DND-41 (cell line): ENCODE measurements at regions not wholly inside any gene's neighbourhood (a gene's known extent, or its start where the extent isn't known, plus 50 kb on each side); places are given as distances from the start of the nearest gene placed in this dataset.

Source experiments
- ATAC-seq: fragments of 200-7000 bp; cut with Tn5 transposase; 3 replicates; pipeline ENCODE4 v1.9.1; 2021; ENCODE audit warnings: low read depth; ENCODE audit not compliant: insufficient read depth
- DNase-seq: peaks from one replicate; pipeline ENCODE4 v3.0.0-alpha.2; 2020
- H2AFZ ChIP-seq: 2 replicates; pipeline ENCODE4 v1.6.0; 2012; ENCODE audit warnings: low read depth, low read length
- H3K27ac ChIP-seq: 2 replicates; pipeline ENCODE4 v1.5.1; 2012; ENCODE audit warnings: low read length, inconsistent platforms
- H3K27me3 ChIP-seq: fragments of 200-600 bp; sonication (generic); 2 replicates; pipeline ENCODE4 v1.6.0; 2012; ENCODE audit warnings: low read length, mild to moderate bottlenecking, inconsistent platforms; ENCODE audit not compliant: insufficient read depth, poor library complexity
- H3K36me3 ChIP-seq: 2 replicates; pipeline ENCODE4 v1.5.1; 2012; ENCODE audit warnings: low read length, inconsistent platforms; ENCODE audit not compliant: insufficient read depth
- H3K4me1 ChIP-seq: 2 replicates; pipeline ENCODE4 v1.5.1; 2012; ENCODE audit warnings: mild to moderate bottlenecking, low read length; ENCODE audit not compliant: insufficient read depth
- H3K4me2 ChIP-seq: 2 replicates; pipeline ENCODE4 v1.6.0; 2012; ENCODE audit warnings: mild to moderate bottlenecking, moderate library complexity, low read length, inconsistent platforms; ENCODE audit not compliant: insufficient read depth
- H3K4me3 ChIP-seq, 2 experiments: fragments of 200-600 bp in 1 of 2; shearing (Covaris generic) in 1 of 2; 2 replicates each; pipeline ENCODE4 v1.5.1; 2012 to 2016; ENCODE audit warnings: inconsistent platforms in 2 of 2, low read length in 2 of 2, mild to moderate bottlenecking in 2 of 2, low read depth in 1 of 2, moderate library complexity in 1 of 2
- H3K79me2 ChIP-seq: 2 replicates; pipeline ENCODE4 v1.6.0; 2012; ENCODE audit warnings: low read length, inconsistent platforms; ENCODE audit not compliant: insufficient read depth
- H3K9ac ChIP-seq: 2 replicates; pipeline ENCODE4 v1.6.0; 2012; ENCODE audit warnings: low read depth, mild to moderate bottlenecking, inconsistent platforms, low read length, moderate library complexity
- H3K9me3 ChIP-seq: 2 replicates; pipeline ENCODE4 v1.5.1; 2012; ENCODE audit warnings: low read length, moderate library complexity, mild to moderate bottlenecking, inconsistent platforms; ENCODE audit not compliant: insufficient read depth, severe bottlenecking
- H4K20me1 ChIP-seq: 2 replicates; pipeline ENCODE4 v1.6.0; 2012; ENCODE audit warnings: low read length; ENCODE audit not compliant: insufficient read depth
- EZH2 ChIP-seq: IDR thresholded peaks from 3 replicates; pipeline ENCODE4 v1.6.1; 2012; ENCODE audit warnings: borderline replicate concordance, low read depth, mild to moderate bottlenecking, moderate library complexity, low read length, inconsistent platforms; ENCODE audit not compliant: severe bottlenecking
- TF ChIP-seq, protein P1 (sequence below): IDR thresholded peaks from 2 replicates; pipeline ENCODE4 v1.5.1; 2012; ENCODE audit warnings: borderline replicate concordance, low read length, moderate library complexity, mild to moderate bottlenecking; ENCODE audit not compliant: poor library complexity, severe bottlenecking; ENCODE audit errors: extremely low read depth

DNA sequence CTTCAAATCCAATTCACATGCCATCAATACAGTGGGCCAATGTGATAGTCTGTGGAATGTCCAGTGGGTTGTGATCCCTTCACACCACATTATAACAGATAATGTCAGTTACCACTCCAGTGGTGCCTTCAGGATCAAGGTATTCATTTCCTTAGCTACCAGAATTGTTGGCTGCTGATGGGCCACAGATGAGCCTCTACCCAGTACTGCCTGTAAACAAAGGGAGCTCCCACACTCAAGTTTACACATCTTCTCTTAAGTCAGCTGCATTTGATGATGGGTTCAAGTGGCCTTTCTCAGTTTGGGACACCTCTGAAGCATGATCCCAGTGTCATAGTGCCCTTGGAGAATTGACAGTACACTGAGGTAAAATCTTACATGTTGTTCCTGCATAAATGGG, 477.0 kb upstream of the CD180 start:
- no peaks in the 10 kb centered on the region for H4K20me1 ChIP-seq
- no peak overlapping the region for H3K27ac ChIP-seq
- DNase-seq (no peak), ATAC-seq (no peak)
- H2AFZ ChIP-seq = no peak overlapping the region
- H3K36me3 ChIP-seq = no peaks in the 10 kb centered on the region
- no peak overlapping the region for H3K9ac ChIP-seq
- H3K4me3 ChIP-seq = no peak overlapping the region
- H3K9me3 ChIP-seq = peaks cover 4% of the 10 kb centered on the region
- no peaks in the 10 kb centered on the region for H3K79me2 ChIP-seq
- H3K4me1 ChIP-seq = no peaks in the 10 kb centered on the region
- no peak overlapping the region for H3K4me2 ChIP-seq
- no peaks in the 10 kb centered on the region for H3K27me3 ChIP-seq
- TF ChIP-seq, protein P1, sequence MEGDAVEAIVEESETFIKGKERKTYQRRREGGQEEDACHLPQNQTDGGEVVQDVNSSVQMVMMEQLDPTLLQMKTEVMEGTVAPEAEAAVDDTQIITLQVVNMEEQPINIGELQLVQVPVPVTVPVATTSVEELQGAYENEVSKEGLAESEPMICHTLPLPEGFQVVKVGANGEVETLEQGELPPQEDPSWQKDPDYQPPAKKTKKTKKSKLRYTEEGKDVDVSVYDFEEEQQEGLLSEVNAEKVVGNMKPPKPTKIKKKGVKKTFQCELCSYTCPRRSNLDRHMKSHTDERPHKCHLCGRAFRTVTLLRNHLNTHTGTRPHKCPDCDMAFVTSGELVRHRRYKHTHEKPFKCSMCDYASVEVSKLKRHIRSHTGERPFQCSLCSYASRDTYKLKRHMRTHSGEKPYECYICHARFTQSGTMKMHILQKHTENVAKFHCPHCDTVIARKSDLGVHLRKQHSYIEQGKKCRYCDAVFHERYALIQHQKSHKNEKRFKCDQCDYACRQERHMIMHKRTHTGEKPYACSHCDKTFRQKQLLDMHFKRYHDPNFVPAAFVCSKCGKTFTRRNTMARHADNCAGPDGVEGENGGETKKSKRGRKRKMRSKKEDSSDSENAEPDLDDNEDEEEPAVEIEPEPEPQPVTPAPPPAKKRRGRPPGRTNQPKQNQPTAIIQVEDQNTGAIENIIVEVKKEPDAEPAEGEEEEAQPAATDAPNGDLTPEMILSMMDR = no peak
- TF ChIP-seq EZH2 = no peak

GRCh38 chr5:67673180-67673579, 476.6 kb upstream of the CD180 start:
- Histone ChIP-seq H3K27me3 (no peaks in the 10 kb centered on the region), H3K4me1 (no peaks in the 10 kb centered on the region), H3K79me2 (no peaks in the 10 kb centered on the region), H3K9ac (no peak overlapping the region), H2AFZ (no peak overlapping the region), H3K4me2 (no peak overlapping the region), H4K20me1 (no peaks in the 10 kb centered on the region), H3K36me3 (no peaks in the 10 kb centered on the region), H3K9me3 (peaks cover 4% of the 10 kb centered on the region), H3K4me3 (no peak overlapping the region), H3K27ac (no peak overlapping the region)
- DNase-seq (no peak), ATAC-seq (no peak)
- no peak for TF ChIP-seq EZH2
- TF ChIP-seq, protein P1 = no peak

DNA sequence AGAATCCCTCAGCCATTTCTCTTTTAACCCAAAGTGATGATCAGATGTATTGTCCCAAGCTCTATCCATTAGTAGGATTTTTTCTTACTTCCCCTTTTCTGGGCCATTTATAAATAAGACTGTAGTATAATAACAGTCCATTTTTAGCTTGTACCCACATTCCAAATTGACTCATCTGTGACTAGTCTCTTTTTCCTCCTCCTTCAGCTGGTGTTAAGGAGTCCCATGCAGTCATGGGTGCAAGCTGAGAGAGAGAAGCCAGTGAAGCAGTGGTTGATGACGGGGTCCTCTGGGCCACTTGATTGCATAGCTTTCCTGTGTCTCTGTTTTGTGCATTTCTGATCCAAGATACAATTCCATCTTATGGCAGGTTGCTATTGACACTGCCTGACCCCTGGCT, 476.0 kb upstream of the CD180 start:
- Histone ChIP-seq H3K27me3 (no peaks in the 10 kb centered on the region), H3K79me2 (no peaks in the 10 kb centered on the region), H3K9me3 (peaks cover 6% of the 10 kb centered on the region), H3K4me1 (no peaks in the 10 kb centered on the region), H3K9ac (no peak overlapping the region), H3K4me2 (no peak overlapping the region), H2AFZ (no peak overlapping the region; the same call in 1 of the 2 replicates), H3K36me3 (no peaks in the 10 kb centered on the region), H4K20me1 (no peaks in the 10 kb centered on the region), H3K27ac (no peak overlapping the region), H3K4me3 (no peak overlapping the region)
- TF ChIP-seq, protein P1 = no peak
- no peak for TF ChIP-seq EZH2
- no peak for DNase-seq
- ATAC-seq = no peak

DNA sequence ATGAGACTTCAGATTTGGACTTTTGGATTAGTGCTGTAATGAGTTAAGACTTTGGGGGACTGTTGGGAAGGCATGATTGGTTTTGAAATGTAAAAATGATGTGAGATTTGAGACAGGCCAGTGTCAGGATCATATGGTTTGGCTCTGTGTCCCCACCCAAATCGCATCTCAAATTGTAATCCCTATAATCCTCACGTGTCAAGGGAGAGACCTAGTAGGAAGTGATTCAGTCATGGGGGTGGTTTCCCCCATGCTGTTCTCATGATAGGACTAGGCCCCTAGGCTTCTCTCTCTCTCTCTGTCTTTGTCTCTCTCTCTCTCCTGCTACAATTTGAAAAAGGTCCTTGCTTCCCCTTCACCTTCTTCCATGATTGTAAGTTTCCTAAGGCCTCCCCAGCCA, 473.3 kb upstream of the CD180 start:
- ATAC-seq = no peak
- no peaks in the 10 kb centered on the region for H3K36me3 ChIP-seq

More for the DNA sequence above, 473.3 kb upstream of the CD180 start:
- no peaks in the 10 kb centered on the region for H3K4me1 ChIP-seq
- no peak overlapping the region for H2AFZ ChIP-seq
- H3K4me2 ChIP-seq = no peak overlapping the region
- no peak overlapping the region for H3K9ac ChIP-seq
- no peaks in the 10 kb centered on the region for H3K27me3 ChIP-seq
- no peak for DNase-seq
- TF ChIP-seq, protein P1 = no peak
- no peak for TF ChIP-seq EZH2
- peaks cover 17% of the 10 kb centered on the region for H3K9me3 ChIP-seq
- H4K20me1 ChIP-seq = no peaks in the 10 kb centered on the region
- H3K4me3 ChIP-seq = no peak overlapping the region
- H3K79me2 ChIP-seq = no peaks in the 10 kb centered on the region
- H3K27ac ChIP-seq = no peak overlapping the region
